GM12891 (cell line): ENCODE measurements at regions not wholly inside any gene's neighbourhood (a gene's known extent, or its start where the extent isn't known, plus 50 kb on each side); places are given as distances from the start of the nearest gene placed in this dataset.

ENCODE experiments used
- PAX5 ChIP-seq: IDR thresholded peaks from 2 replicates; pipeline ENCODE4 v1.6.1; 2011; ENCODE audit warnings: low read length, moderate library complexity, mild to moderate bottlenecking; ENCODE audit not compliant: insufficient read depth, severe bottlenecking
- POLR2A ChIP-seq: IDR thresholded peaks from 2 replicates; pipeline ENCODE4 v1.6.1; 2011; ENCODE audit warnings: low read depth, low read length, control low read depth
- POLR2AphosphoS5 ChIP-seq: IDR thresholded peaks from 2 replicates; pipeline ENCODE4 v1.6.1; 2011; ENCODE audit warnings: low read depth, low read length, control low read depth
- POU2F2 ChIP-seq: IDR thresholded peaks from 2 replicates; pipeline ENCODE4 v1.6.1; 2011; ENCODE audit warnings: low read depth, mild to moderate bottlenecking, control low read depth, low read length, moderate library complexity
- SPI1 ChIP-seq: IDR thresholded peaks from 2 replicates; pipeline ENCODE4 v1.6.1; 2011; ENCODE audit warnings: low read depth, low read length, control low read depth
- TAF1 ChIP-seq: IDR thresholded peaks from 2 replicates; pipeline ENCODE4 v1.6.1; 2011; ENCODE audit warnings: low read depth, low read length, control low read depth

DNA sequence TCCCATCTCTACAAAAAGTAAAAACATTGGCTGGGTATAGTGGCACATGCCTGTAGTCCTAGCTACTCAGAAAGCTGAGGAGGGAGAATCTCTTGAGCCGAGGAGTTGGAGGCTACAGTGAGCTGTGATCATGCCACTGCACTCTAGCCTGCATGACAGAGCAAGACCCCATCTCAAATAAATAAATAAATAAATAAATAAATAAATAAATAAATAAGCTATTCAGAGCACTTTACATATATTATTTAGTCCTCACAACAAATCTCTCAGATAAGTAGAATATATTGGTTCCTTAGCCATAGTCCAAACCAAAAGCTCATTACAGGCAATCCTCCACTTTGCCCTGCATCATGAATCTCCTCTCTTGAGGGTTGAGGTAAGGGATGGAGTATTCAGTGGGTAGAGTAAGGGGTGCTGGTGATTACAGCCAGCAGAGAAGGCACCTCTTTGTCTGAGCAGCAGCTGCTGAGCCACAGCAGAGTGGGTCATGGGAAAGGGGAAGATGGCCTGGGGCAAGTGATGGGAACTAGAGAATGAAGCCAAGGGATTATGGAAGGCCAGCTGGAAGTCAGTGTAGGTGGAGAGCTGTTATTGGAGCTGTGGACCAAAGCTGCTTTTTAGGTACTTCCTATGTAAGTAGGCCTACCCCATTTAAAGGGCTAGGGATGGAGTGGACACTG is 115.5 kb upstream of the ZNF644 start:
- TF ChIP-seq POLR2A: no peak
- no peak for TF ChIP-seq TAF1
- no peak for TF ChIP-seq POLR2AphosphoS5
- TF ChIP-seq SPI1: no peak
- TF ChIP-seq POU2F2: no peak
- no peak for TF ChIP-seq PAX5
